ENCODE measurements at regions not wholly inside any gene's neighbourhood (a gene's known extent, or its start where the extent isn't known, plus 50 kb on each side); places are given as distances from the start of the nearest gene placed in this dataset. TPM values are rescaled to one million over a fixed set of nuclear protein-coding genes. Genes with fewer than 3 reads are reported as not detected.

Small RNAs in the stretch of these regions (microRNA-seq; reads per million reads assigned to microRNA genes)
- gene MIR550A2 (ENCODE audit: borderline replicate concordance) (not detected), gene MIR550B2 (ENCODE audit: borderline replicate concordance) (not detected)
